ENCODE measurements at regions not wholly inside any gene's neighbourhood (a gene's known extent, or its start where the extent isn't known, plus 50 kb on each side); places are given as distances from the start of the nearest gene placed in this dataset.

DNA sequence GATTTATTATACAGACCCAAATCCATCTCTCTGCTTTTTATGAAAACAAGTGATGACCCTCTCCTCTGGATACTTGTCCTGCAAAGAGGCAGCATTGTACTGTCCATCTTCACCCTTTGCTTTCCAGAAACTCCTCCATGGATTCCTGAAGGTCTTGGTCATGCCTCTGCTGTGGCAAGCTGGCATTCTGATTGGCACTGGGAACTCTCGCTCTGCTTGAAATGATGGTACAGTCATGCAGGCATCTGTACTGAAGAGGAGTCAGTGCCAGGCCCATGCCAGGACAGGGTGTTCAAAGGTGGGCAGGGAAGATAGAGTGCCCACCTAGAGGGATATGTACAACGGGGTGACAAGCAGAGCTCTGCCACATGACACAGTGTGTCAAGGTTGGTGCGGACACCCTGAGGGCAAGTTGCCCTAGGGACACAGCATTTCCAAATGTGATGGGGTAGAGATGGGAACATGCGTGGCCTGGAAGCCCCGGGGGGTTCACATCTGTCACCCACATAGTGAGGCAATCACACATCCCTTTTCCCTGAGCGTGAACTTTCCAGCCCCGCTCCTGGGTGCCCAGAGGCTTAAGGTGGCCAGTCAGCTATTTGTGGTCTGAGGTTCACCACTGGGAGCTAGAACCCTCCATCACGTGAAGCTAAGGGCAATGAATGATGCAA, 235.7 kb upstream of the TCERG1L start:
- POLR2A ChIA-PET: no interaction called here
- TF ChIP-seq HNF4A (CRISPR knock-in tag; IDR thresholded peaks at IDR 0.05) (no peak), IKZF4 (CRISPR knock-in tag; IDR thresholded peaks at IDR 0.05; ENCODE audit: borderline replicate concordance, low read depth, not compliant biosample characterization) (no peak), CHCHD3 (CRISPR knock-in tag; IDR thresholded peaks at IDR 0.05) (no peak), SNAI1 (CRISPR knock-in tag; IDR thresholded peaks at IDR 0.05; ENCODE audit: borderline replicate concordance) (no peak), ZFAT (CRISPR knock-in tag; conservative IDR thresholded peaks at IDR 0.05) (no peak), ZNF260 (CRISPR knock-in tag; IDR thresholded peaks at IDR 0.05; ENCODE audit: borderline replicate concordance, low read depth) (no peak), ZNF563 (CRISPR knock-in tag; IDR thresholded peaks at IDR 0.05) (no peak), SETDB1 (CRISPR knock-in tag; IDR thresholded peaks at IDR 0.05; ENCODE audit: borderline replicate concordance) (no peak)
- TF ChIP-seq, protein P1, sequence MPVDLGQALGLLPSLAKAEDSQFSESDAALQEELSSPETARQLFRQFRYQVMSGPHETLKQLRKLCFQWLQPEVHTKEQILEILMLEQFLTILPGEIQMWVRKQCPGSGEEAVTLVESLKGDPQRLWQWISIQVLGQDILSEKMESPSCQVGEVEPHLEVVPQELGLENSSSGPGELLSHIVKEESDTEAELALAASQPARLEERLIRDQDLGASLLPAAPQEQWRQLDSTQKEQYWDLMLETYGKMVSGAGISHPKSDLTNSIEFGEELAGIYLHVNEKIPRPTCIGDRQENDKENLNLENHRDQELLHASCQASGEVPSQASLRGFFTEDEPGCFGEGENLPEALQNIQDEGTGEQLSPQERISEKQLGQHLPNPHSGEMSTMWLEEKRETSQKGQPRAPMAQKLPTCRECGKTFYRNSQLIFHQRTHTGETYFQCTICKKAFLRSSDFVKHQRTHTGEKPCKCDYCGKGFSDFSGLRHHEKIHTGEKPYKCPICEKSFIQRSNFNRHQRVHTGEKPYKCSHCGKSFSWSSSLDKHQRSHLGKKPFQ (CRISPR knock-in tag; IDR thresholded peaks at IDR 0.05; ENCODE audit: insufficient replicate concordance): no peak
- TF ChIP-seq, protein P2, sequence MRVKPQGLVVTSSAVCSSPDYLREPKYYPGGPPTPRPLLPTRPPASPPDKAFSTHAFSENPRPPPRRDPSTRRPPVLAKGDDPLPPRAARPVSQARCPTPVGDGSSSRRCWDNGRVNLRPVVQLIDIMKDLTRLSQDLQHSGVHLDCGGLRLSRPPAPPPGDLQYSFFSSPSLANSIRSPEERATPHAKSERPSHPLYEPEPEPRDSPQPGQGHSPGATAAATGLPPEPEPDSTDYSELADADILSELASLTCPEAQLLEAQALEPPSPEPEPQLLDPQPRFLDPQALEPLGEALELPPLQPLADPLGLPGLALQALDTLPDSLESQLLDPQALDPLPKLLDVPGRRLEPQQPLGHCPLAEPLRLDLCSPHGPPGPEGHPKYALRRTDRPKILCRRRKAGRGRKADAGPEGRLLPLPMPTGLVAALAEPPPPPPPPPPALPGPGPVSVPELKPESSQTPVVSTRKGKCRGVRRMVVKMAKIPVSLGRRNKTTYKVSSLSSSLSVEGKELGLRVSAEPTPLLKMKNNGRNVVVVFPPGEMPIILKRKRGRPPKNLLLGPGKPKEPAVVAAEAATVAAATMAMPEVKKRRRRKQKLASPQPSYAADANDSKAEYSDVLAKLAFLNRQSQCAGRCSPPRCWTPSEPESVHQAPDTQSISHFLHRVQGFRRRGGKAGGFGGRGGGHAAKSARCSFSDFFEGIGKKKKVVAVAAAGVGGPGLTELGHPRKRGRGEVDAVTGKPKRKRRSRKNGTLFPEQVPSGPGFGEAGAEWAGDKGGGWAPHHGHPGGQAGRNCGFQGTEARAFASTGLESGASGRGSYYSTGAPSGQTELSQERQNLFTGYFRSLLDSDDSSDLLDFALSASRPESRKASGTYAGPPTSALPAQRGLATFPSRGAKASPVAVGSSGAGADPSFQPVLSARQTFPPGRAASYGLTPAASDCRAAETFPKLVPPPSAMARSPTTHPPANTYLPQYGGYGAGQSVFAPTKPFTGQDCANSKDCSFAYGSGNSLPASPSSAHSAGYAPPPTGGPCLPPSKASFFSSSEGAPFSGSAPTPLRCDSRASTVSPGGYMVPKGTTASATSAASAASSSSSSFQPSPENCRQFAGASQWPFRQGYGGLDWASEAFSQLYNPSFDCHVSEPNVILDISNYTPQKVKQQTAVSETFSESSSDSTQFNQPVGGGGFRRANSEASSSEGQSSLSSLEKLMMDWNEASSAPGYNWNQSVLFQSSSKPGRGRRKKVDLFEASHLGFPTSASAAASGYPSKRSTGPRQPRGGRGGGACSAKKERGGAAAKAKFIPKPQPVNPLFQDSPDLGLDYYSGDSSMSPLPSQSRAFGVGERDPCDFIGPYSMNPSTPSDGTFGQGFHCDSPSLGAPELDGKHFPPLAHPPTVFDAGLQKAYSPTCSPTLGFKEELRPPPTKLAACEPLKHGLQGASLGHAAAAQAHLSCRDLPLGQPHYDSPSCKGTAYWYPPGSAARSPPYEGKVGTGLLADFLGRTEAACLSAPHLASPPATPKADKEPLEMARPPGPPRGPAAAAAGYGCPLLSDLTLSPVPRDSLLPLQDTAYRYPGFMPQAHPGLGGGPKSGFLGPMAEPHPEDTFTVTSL (CRISPR knock-in tag; IDR thresholded peaks at IDR 0.05; ENCODE audit: borderline replicate concordance): no peak
- TF ChIP-seq, protein P3, sequence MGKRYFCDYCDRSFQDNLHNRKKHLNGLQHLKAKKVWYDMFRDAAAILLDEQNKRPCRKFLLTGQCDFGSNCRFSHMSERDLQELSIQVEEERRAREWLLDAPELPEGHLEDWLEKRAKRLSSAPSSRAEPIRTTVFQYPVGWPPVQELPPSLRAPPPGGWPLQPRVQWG (CRISPR knock-in tag; IDR thresholded peaks at IDR 0.05; ENCODE audit: borderline replicate concordance, low read depth): no peak
- TF ChIP-seq, protein P4, sequence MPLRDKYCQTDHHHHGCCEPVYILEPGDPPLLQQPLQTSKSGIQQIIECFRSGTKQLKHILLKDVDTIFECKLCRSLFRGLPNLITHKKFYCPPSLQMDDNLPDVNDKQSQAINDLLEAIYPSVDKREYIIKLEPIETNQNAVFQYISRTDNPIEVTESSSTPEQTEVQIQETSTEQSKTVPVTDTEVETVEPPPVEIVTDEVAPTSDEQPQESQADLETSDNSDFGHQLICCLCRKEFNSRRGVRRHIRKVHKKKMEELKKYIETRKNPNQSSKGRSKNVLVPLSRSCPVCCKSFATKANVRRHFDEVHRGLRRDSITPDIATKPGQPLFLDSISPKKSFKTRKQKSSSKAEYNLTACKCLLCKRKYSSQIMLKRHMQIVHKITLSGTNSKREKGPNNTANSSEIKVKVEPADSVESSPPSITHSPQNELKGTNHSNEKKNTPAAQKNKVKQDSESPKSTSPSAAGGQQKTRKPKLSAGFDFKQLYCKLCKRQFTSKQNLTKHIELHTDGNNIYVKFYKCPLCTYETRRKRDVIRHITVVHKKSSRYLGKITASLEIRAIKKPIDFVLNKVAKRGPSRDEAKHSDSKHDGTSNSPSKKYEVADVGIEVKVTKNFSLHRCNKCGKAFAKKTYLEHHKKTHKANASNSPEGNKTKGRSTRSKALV (CRISPR knock-in tag; IDR thresholded peaks at IDR 0.05): no peak

More for the DNA sequence above, 235.7 kb upstream of the TCERG1L start:
- Histone ChIP-seq H3K9me3 (ENCODE audit: low read length) (no peaks in the 10 kb centered on the region), H3K4me3 (replicated peaks in 1 of 3; ENCODE audit: insufficient read depth in 1 of 3, low read depth in 2 of 3, low read length in 3 of 3) (no peak overlapping the region), H4K20me1 (ENCODE audit: insufficient read depth, low read length) (no peaks in the 10 kb centered on the region), H3K27me3 (ENCODE audit: control insufficient read depth in 1 of 2, insufficient read depth in 2 of 2, low read length in 2 of 2) (peaks cover 3 to 47% of the 10 kb centered on the region in 2 experiments; a peak in 4 of 5 replicates), H3K9ac (ENCODE audit: insufficient read depth, low read depth, low read length) (no peak overlapping the region), H3K4me1 (ENCODE audit: insufficient read depth, low read length) (no peaks in the 10 kb centered on the region), H3K79me2 (ENCODE audit: insufficient read depth, low read length) (no peaks in the 10 kb centered on the region), H3K27ac (ENCODE audit: extremely low read length, insufficient read depth, low read length) (no peak overlapping the region), H2AFZ (ENCODE audit: low read length) (no peak overlapping the region), H3K36me3 (replicated peaks in 1 of 2; ENCODE audit: control insufficient read depth in 1 of 2, insufficient read depth in 2 of 2, low read length in 2 of 2) (no peaks in the 10 kb centered on the region), H3K4me2 (ENCODE audit: low read depth, low read length) (no peak overlapping the region)
- no TSS peak for BruUV-seq (replicated peaks)
- in situ Hi-C loops (cut with HindIII; ENCODE audit: extremely low pct_ligation_motif_present, low pct_unique_long_range_greater_than_20kb): no loop called here
- ATAC-seq (no peak), FAIRE-seq (no peak), DNase-seq (ENCODE audit: low spot score) (no peak)
- CTCF ChIA-PET (ENCODE audit: low intra/inter-chr PET ratio, low total read pairs): no interaction called here
- intact Hi-C loops (cut with micrococcal nuclease; ENCODE audit: unreplicated experiment): no loop called here
- no CpG with 5 or more reads among the region's 8 CpGs for WGBS (ENCODE audit: low lambda C conversion rate)
